ENCODE measurements at regions not wholly inside any gene's neighbourhood (a gene's known extent, or its start where the extent isn't known, plus 50 kb on each side); places are given as distances from the start of the nearest gene placed in this dataset.
A peak's percentile ranks its signal among the peaks of the same experiment; 100 is the strongest.

DNA sequence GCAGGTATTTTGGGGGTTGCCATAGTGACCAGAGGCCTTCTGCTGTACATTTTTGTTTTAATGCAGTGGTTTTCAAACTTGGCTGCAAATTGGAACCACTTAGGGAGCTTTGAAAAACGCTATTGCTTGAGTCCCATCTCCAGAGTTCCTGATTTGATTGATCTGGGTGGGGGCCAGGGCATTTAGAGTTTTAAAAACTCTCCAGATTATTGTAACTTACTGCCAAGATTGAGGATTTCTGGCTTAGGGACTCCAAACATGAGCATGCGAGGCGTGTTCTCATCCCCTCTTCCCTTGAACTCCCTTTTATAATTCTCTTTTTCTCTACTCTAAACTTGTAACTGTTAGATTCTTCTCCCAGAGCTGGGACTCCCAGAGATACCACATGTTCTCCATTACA, 340.8 kb upstream of the SUCLG2 start:
- no peaks in the 10 kb centered on the region for H3K27me3 ChIP-seq (ENCODE audit: control insufficient read depth in 3 of 3, insufficient read depth in 3 of 3, low read depth in 1 of 3, low read length in 3 of 3)

DNA sequence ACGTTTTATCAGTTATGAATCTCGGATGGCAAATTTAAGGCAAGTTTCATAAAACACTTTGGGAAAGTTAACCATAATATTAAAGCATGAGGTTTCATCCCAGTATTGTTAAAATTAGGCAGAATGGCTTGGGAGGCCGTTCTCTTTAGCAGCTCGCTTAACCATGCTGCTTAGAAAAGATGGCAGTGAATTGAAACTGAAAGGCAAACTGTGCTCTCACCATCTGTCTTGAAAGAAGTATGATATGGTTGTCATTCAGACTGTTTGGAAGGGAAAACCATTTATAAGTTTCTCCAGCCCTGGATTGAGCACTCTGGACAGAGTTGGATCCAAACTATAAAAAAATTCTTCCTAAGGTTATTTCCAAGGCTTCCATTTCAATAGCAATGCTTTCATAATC, 332.3 kb upstream of the SUCLG2 start:
- Histone ChIP-seq H3K14ac (ENCODE audit: low read length) (no peak overlapping the region), H2AFZ (ENCODE audit: low read length) (no peak overlapping the region), H3K18ac (ENCODE audit: low read length) (no peak overlapping the region), H2BK15ac (ENCODE audit: low read length) (no peak overlapping the region), H3K23ac (ENCODE audit: low read depth, low read length, poor library complexity) (no peak overlapping the region), H2AK5ac (ENCODE audit: low read depth, low read length) (no peak overlapping the region), H3K9me3 (replicated peaks in 1 of 2; ENCODE audit: control insufficient read depth in 2 of 2, insufficient read depth in 1 of 2, low read depth in 1 of 2, low read length in 2 of 2) (no peaks in the 10 kb centered on the region), H2BK5ac (ENCODE audit: low read length) (no peak overlapping the region), H4K8ac (ENCODE audit: low read depth, low read length) (no peak overlapping the region), H3K4ac (ENCODE audit: low read length) (no peak overlapping the region), H4K91ac (ENCODE audit: low read depth, low read length, poor library complexity) (no peak overlapping the region), H3K4me3 (ENCODE audit: low read length in 2 of 2) (no peak overlapping the region), H2BK12ac (ENCODE audit: low read length) (no peak overlapping the region), H3K36me3 (replicated peaks in 1 of 2; ENCODE audit: control insufficient read depth in 2 of 2, insufficient read depth in 2 of 2, low read length in 2 of 2) (no peaks in the 10 kb centered on the region), H3K9ac (ENCODE audit: low read depth, low read length, poor library complexity) (no peak overlapping the region), H3K27me3 (ENCODE audit: control insufficient read depth in 3 of 3, insufficient read depth in 3 of 3, low read depth in 1 of 3, low read length in 3 of 3) (no peaks in the 10 kb centered on the region), H3K4me1 (ENCODE audit: control insufficient read depth in 2 of 2, insufficient read depth in 1 of 2, low read depth in 1 of 2, low read length in 2 of 2) (peaks cover 0 to 3% of the 10 kb centered on the region in 2 donors), H3K27ac (replicated peaks; ENCODE audit: low read length) (no peak overlapping the region), H3K79me1 (ENCODE audit: low read depth, low read length) (no peaks in the 10 kb centered on the region), H2BK120ac (ENCODE audit: low read depth, low read length) (no peak overlapping the region), H3K4me2 (ENCODE audit: insufficient read depth, low read length, poor library complexity, severe bottlenecking) (no peak overlapping the region)
- no peak for DNase-seq (ENCODE audit: low spot score)
- no CpG with 5 or more reads among the region's 4 CpGs for WGBS, 2 donors (ENCODE audit: extremely low coverage in 2 of 2, insufficient read length in 2 of 2, insufficient replicate concordance in 1 of 2)

More for the DNA sequence above, 340.8 kb upstream of the SUCLG2 start:
- Histone ChIP-seq H4K8ac (ENCODE audit: low read depth, low read length) (no peak overlapping the region), H4K91ac (ENCODE audit: low read depth, low read length, poor library complexity) (no peak overlapping the region), H3K9me3 (replicated peaks in 1 of 2; ENCODE audit: control insufficient read depth in 2 of 2, insufficient read depth in 1 of 2, low read depth in 1 of 2, low read length in 2 of 2) (no peaks in the 10 kb centered on the region), H2AK5ac (ENCODE audit: low read depth, low read length) (no peak overlapping the region), H3K4me2 (ENCODE audit: insufficient read depth, low read length, poor library complexity, severe bottlenecking) (no peak overlapping the region), H3K23ac (ENCODE audit: low read depth, low read length, poor library complexity) (no peak overlapping the region), H3K4me3 (ENCODE audit: low read length in 2 of 2) (no peak overlapping the region), H3K4me1 (ENCODE audit: control insufficient read depth in 2 of 2, insufficient read depth in 1 of 2, low read depth in 1 of 2, low read length in 2 of 2) (no peaks in the 10 kb centered on the region), H3K9ac (ENCODE audit: low read depth, low read length, poor library complexity) (no peak overlapping the region), H3K27ac (replicated peaks; ENCODE audit: low read length) (no peak overlapping the region), H2BK15ac (ENCODE audit: low read length) (no peak overlapping the region), H3K4ac (ENCODE audit: low read length) (no peak overlapping the region), H3K14ac (ENCODE audit: low read length) (no peak overlapping the region), H3K79me1 (ENCODE audit: low read depth, low read length) (no peaks in the 10 kb centered on the region), H2BK12ac (ENCODE audit: low read length) (no peak overlapping the region), H3K36me3 (replicated peaks in 1 of 2; ENCODE audit: control insufficient read depth in 2 of 2, insufficient read depth in 2 of 2, low read length in 2 of 2) (no peaks in the 10 kb centered on the region), H3K18ac (ENCODE audit: low read length) (no peak overlapping the region), H2AFZ (ENCODE audit: low read length) (no peak overlapping the region), H2BK120ac (ENCODE audit: low read depth, low read length) (no peak overlapping the region), H2BK5ac (ENCODE audit: low read length) (no peak overlapping the region)
- no peak for DNase-seq (ENCODE audit: low spot score)
- WGBS, 2 donors (ENCODE audit: extremely low coverage in 2 of 2, insufficient read length in 2 of 2, insufficient replicate concordance in 1 of 2): no CpG with 5 or more reads among the region's 3 CpGs

DNA sequence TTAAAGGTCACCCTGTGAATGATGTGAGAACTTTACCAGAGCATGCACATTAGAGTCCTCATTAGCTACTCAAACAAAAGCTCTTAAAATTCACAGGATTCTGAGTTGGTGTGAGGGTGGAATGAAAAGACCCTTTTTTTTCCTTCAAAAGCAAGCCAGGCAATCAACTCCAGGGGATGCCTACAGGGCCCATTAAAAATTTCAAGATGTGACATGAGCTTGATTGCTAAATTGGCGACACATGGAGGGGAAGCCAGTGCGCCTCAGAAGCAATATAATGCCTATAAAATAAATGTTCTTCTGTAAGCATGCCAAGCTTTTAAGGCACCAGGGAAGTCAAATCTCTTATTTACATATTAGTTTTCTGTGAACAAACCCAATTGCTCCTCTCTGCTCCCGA, 328.8 kb upstream of the SUCLG2 start:
- H3K36me3 ChIP-seq (replicated peaks in 1 of 2; ENCODE audit: control insufficient read depth in 2 of 2, insufficient read depth in 2 of 2, low read length in 2 of 2): no peaks in the 10 kb centered on the region
- no CpG with 5 or more reads among the region's 3 CpGs for WGBS, 2 donors (ENCODE audit: extremely low coverage in 2 of 2, insufficient read length in 2 of 2, insufficient replicate concordance in 1 of 2)
- no peak overlapping the region for H3K4me3 ChIP-seq (ENCODE audit: low read length in 2 of 2)
- H2AFZ ChIP-seq (ENCODE audit: low read length): no peak overlapping the region
- H3K4ac ChIP-seq (ENCODE audit: low read length): no peak overlapping the region
- H2BK5ac ChIP-seq (ENCODE audit: low read length): no peak overlapping the region
- peaks cover 0 to 3% of the 10 kb centered on the region in 2 donors for H3K4me1 ChIP-seq (ENCODE audit: control insufficient read depth in 2 of 2, insufficient read depth in 1 of 2, low read depth in 1 of 2, low read length in 2 of 2)
- no peak overlapping the region for H2AK5ac ChIP-seq (ENCODE audit: low read depth, low read length)
- no peak overlapping the region for H3K9ac ChIP-seq (ENCODE audit: low read depth, low read length, poor library complexity)
- H2BK120ac ChIP-seq (ENCODE audit: low read depth, low read length): no peak overlapping the region
- H3K27ac ChIP-seq (replicated peaks; ENCODE audit: low read length): peak overlapping the region; percentile 71
- H4K8ac ChIP-seq (ENCODE audit: low read depth, low read length): no peak overlapping the region
- H4K91ac ChIP-seq (ENCODE audit: low read depth, low read length, poor library complexity): no peak overlapping the region
- H2BK12ac ChIP-seq (ENCODE audit: low read length): no peak overlapping the region
- DNase-seq (ENCODE audit: low spot score): no peak
- H2BK15ac ChIP-seq (ENCODE audit: low read length): no peak overlapping the region
- H3K23ac ChIP-seq (ENCODE audit: low read depth, low read length, poor library complexity): no peak overlapping the region
- no peaks in the 10 kb centered on the region for H3K9me3 ChIP-seq (replicated peaks in 1 of 2; ENCODE audit: control insufficient read depth in 2 of 2, insufficient read depth in 1 of 2, low read depth in 1 of 2, low read length in 2 of 2)
- no peaks in the 10 kb centered on the region for H3K79me1 ChIP-seq (ENCODE audit: low read depth, low read length)
- no peak overlapping the region for H3K4me2 ChIP-seq (ENCODE audit: insufficient read depth, low read length, poor library complexity, severe bottlenecking)
- no peak overlapping the region for H3K14ac ChIP-seq (ENCODE audit: low read length)
- no peaks in the 10 kb centered on the region for H3K27me3 ChIP-seq (ENCODE audit: control insufficient read depth in 3 of 3, insufficient read depth in 3 of 3, low read depth in 1 of 3, low read length in 3 of 3)
- no peak overlapping the region for H3K18ac ChIP-seq (ENCODE audit: low read length)

DNA sequence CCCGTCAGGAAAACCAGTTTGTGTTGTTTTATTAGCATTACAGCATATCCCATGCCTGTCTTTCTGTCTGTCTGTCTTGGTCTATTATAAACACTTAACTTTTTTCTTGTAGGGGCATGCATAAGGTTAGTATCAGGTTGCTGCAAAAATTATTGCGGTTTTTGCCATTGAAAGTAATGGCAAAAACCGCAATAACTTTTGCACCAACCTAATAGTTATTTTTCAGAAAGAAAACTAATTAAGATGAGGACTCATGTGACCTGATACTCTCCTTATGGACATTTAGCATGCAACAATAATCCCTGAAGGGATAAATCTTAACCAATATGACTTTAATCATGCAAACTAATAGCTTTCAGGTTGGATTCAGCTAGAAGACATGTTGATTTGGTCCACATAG, 326.7 kb upstream of the SUCLG2 start:
- Histone ChIP-seq H3K36me3 (replicated peaks in 1 of 2; ENCODE audit: control insufficient read depth in 2 of 2, insufficient read depth in 2 of 2, low read length in 2 of 2) (no peaks in the 10 kb centered on the region), H3K4me2 (ENCODE audit: insufficient read depth, low read length, poor library complexity, severe bottlenecking) (no peak overlapping the region), H3K27ac (replicated peaks; ENCODE audit: low read length) (no peak overlapping the region), H2AFZ (ENCODE audit: low read length) (no peak overlapping the region), H3K4me1 (ENCODE audit: control insufficient read depth in 2 of 2, insufficient read depth in 1 of 2, low read depth in 1 of 2, low read length in 2 of 2) (peaks cover 0 to 3% of the 10 kb centered on the region in 2 donors), H4K91ac (ENCODE audit: low read depth, low read length, poor library complexity) (no peak overlapping the region), H3K4ac (ENCODE audit: low read length) (no peak overlapping the region), H3K79me1 (ENCODE audit: low read depth, low read length) (no peaks in the 10 kb centered on the region), H3K14ac (ENCODE audit: low read length) (no peak overlapping the region), H3K23ac (ENCODE audit: low read depth, low read length, poor library complexity) (no peak overlapping the region), H3K9me3 (replicated peaks in 1 of 2; ENCODE audit: control insufficient read depth in 2 of 2, insufficient read depth in 1 of 2, low read depth in 1 of 2, low read length in 2 of 2) (no peaks in the 10 kb centered on the region), H4K8ac (ENCODE audit: low read depth, low read length) (no peak overlapping the region), H3K4me3 (ENCODE audit: low read length in 2 of 2) (no peak overlapping the region), H2BK120ac (ENCODE audit: low read depth, low read length) (no peak overlapping the region), H3K27me3 (ENCODE audit: control insufficient read depth in 3 of 3, insufficient read depth in 3 of 3, low read depth in 1 of 3, low read length in 3 of 3) (no peaks in the 10 kb centered on the region), H2BK15ac (ENCODE audit: low read length) (no peak overlapping the region), H2AK5ac (ENCODE audit: low read depth, low read length) (no peak overlapping the region), H3K18ac (ENCODE audit: low read length) (no peak overlapping the region), H2BK12ac (ENCODE audit: low read length) (no peak overlapping the region), H3K9ac (ENCODE audit: low read depth, low read length, poor library complexity) (no peak overlapping the region), H2BK5ac (ENCODE audit: low read length) (no peak overlapping the region)
- WGBS, 2 donors (ENCODE audit: extremely low coverage in 2 of 2, insufficient read length in 2 of 2, insufficient replicate concordance in 1 of 2): no CpG with 5 or more reads among the region's 3 CpGs
- DNase-seq (ENCODE audit: low spot score): no peak

All from neuronal stem cell (in vitro differentiated cells).